OCI-LY7 (cell line): ENCODE measurements at regions not wholly inside any gene's neighbourhood (a gene's known extent, or its start where the extent isn't known, plus 50 kb on each side); places are given as distances from the start of the nearest gene placed in this dataset.

Source experiments
- BruUV-seq: library from RNA; stranded (reverse); fragments of 400-500 nt; replicated peaks from 2 replicates; lab custom pipeline; 2021; lab: Mats Ljungman, UMichigan
- CTCF ChIA-PET: fragments of 300-600 bp; sonication (Branson Sonifier 250); formaldehyde crosslinking; loops from one replicate; lab custom pipeline; 2022; ENCODE audit warnings: antibody characterized with exemption; ENCODE audit not compliant: unreplicated experiment; lab: Charles Lee
- POLR2A ChIA-PET: fragments of 300-600 bp; sonication (Branson Sonifier 250); formaldehyde crosslinking; loops from one replicate; lab custom pipeline; 2022; ENCODE audit warnings: antibody characterized with exemption; lab: Charles Lee
- DNase-seq: peaks from one replicate; pipeline ENCODE4 v3.0.0-alpha.2; 2015; ENCODE audit warnings: low spot score
- H2AFZ ChIP-seq: fragments of 200-600 bp; sonication (generic), shearing (Covaris generic); 2 replicates; pipeline ENCODE4 v1.6.1; 2014; ENCODE audit warnings: mild to moderate bottlenecking, antibody characterized with exemption, low read length, moderate library complexity
- H3K27ac ChIP-seq: fragments of 200-600 bp; sonication (generic); 2 replicates; pipeline ENCODE4 v1.5.1; 2014; ENCODE audit warnings: mixed run types, low read depth, mild to moderate bottlenecking, moderate library complexity, low read length, inconsistent platforms; ENCODE audit not compliant: poor library complexity, severe bottlenecking
- H3K36me3 ChIP-seq: fragments of 200-600 bp; sonication (generic); 2 replicates; pipeline ENCODE4 v1.6.1; 2014; ENCODE audit warnings: mild to moderate bottlenecking, antibody characterized with exemption, low read length, moderate library complexity, mixed read lengths; ENCODE audit not compliant: insufficient read depth
- H3K4me1 ChIP-seq: fragments of 200-600 bp; sonication (generic); 2 replicates; pipeline ENCODE4 v1.5.1; 2014; ENCODE audit warnings: mild to moderate bottlenecking, low read length; ENCODE audit not compliant: insufficient read depth, poor library complexity, severe bottlenecking
- H3K4me2 ChIP-seq: fragments of 200-600 bp; sonication (generic); 2 replicates; pipeline ENCODE4 v1.6.1; 2014; ENCODE audit warnings: mild to moderate bottlenecking, low read length
- H3K4me3 ChIP-seq: fragments of 200-600 bp; sonication (generic); 2 replicates; pipeline ENCODE4 v1.5.1; 2014; ENCODE audit warnings: mild to moderate bottlenecking, low read depth, low read length; ENCODE audit not compliant: poor library complexity, severe bottlenecking
- H3K79me2 ChIP-seq: fragments of 200-600 bp; sonication (generic); 2 replicates; pipeline ENCODE4 v1.6.1; 2016; ENCODE audit warnings: low read depth, mild to moderate bottlenecking, low read length, moderate library complexity, mixed read lengths; ENCODE audit not compliant: insufficient read depth
- H3K9me2 ChIP-seq: fragments of 200-600 bp; sonication (generic); 2 replicates; pipeline ENCODE4 v1.6.1; 2016; ENCODE audit warnings: mild to moderate bottlenecking, low read length, mixed read lengths; ENCODE audit not compliant: insufficient read depth
- H3K9me3 ChIP-seq: fragments of 200-600 bp; sonication (generic); 2 replicates; pipeline ENCODE4 v1.6.1; 2014; ENCODE audit warnings: mild to moderate bottlenecking, mixed run types, low read length, mixed read lengths
- H4K20me1 ChIP-seq: fragments of 200-600 bp; sonication (generic); 2 replicates; pipeline ENCODE4 v1.6.1; 2014; ENCODE audit warnings: mild to moderate bottlenecking, antibody characterized with exemption, low read length, moderate library complexity, mixed read lengths; ENCODE audit not compliant: insufficient read depth
- EZH2phosphoT487 ChIP-seq: fragments of 200-600 bp; sonication (generic); IDR thresholded peaks from 2 replicates; pipeline ENCODE4 v1.6.1; 2018; ENCODE audit warnings: low read depth, borderline replicate concordance, mild to moderate bottlenecking, mixed run types, antibody characterized with exemption, low read length, moderate library complexity, mixed read lengths
- intact Hi-C: fragments of 100-400 bp; cut with micrococcal nuclease; formaldehyde crosslinking; loops from one replicate; pipeline ENCODE4 v1.10.0; 2022; ENCODE audit not compliant: unreplicated experiment
- TF ChIP-seq, protein P1 (sequence below): fragments of 200-600 bp; sonication (generic); conservative IDR thresholded peaks from 2 replicates; pipeline ENCODE4 v1.5.1; 2014; ENCODE audit warnings: mild to moderate bottlenecking, antibody characterized with exemption, low read length, moderate library complexity, mixed read lengths

DNA sequence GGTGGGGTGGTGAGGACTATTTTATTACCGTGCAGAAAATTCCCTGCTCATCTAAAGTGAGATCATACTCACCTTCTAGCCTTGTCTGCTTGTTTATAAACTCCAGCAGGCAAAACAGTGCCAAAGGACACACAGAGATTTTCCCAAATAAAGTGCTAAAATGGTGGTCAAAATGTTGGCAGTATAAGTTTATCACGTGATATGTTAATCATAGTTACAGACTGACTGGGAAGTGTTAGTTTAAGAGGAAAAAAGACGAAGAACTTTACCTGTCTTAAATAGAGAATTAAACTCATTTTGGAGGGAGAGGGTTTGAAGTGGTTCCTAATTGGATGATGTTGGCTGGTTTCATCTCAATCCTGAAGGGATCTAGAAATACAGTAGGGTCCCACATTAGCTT is 691.7 kb upstream of the FANCL start:
- no TSS peak for BruUV-seq
- Histone ChIP-seq H3K4me3 (no peak overlapping the region), H3K9me2 (no peaks in the 10 kb centered on the region), H4K20me1 (no peaks in the 10 kb centered on the region), H3K4me1 (no peaks in the 10 kb centered on the region), H3K4me2 (no peak overlapping the region), H2AFZ (no peak overlapping the region), H3K27ac (no peak overlapping the region), H3K79me2 (no peaks in the 10 kb centered on the region), H3K9me3 (no peaks in the 10 kb centered on the region), H3K36me3 (no peaks in the 10 kb centered on the region)
- CTCF ChIA-PET, result no interaction called here
- TF ChIP-seq, protein P1, sequence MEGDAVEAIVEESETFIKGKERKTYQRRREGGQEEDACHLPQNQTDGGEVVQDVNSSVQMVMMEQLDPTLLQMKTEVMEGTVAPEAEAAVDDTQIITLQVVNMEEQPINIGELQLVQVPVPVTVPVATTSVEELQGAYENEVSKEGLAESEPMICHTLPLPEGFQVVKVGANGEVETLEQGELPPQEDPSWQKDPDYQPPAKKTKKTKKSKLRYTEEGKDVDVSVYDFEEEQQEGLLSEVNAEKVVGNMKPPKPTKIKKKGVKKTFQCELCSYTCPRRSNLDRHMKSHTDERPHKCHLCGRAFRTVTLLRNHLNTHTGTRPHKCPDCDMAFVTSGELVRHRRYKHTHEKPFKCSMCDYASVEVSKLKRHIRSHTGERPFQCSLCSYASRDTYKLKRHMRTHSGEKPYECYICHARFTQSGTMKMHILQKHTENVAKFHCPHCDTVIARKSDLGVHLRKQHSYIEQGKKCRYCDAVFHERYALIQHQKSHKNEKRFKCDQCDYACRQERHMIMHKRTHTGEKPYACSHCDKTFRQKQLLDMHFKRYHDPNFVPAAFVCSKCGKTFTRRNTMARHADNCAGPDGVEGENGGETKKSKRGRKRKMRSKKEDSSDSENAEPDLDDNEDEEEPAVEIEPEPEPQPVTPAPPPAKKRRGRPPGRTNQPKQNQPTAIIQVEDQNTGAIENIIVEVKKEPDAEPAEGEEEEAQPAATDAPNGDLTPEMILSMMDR, result no peak
- TF ChIP-seq EZH2phosphoT487, result no peak
- POLR2A ChIA-PET, result no interaction called here
- no peak for DNase-seq
- intact Hi-C loops, result no loop called here

DNA sequence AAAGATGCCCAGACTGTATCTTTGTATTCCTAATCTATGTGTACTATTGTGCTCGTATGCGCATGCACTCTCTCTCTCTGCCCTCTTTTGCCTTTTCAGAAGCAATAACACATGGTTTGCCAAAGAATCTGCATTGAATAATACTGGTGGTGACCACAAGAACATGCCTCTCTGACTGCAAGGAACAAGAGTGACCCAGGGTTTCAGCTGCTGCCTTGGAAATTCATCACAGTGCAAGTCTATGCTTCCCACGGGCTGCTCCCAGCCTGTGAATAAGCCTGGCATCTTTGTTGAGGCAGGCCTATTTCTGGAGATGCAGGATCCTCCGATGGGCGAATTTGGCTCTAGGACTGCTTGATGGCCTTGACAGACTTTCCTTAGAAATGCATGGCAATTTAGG is 689.4 kb upstream of the FANCL start:
- Histone ChIP-seq H3K27ac (no peak overlapping the region), H3K9me2 (no peaks in the 10 kb centered on the region), H3K36me3 (no peaks in the 10 kb centered on the region), H3K4me2 (no peak overlapping the region), H2AFZ (no peak overlapping the region), H3K4me3 (no peak overlapping the region), H3K79me2 (no peaks in the 10 kb centered on the region), H4K20me1 (no peaks in the 10 kb centered on the region), H3K9me3 (no peaks in the 10 kb centered on the region), H3K4me1 (no peaks in the 10 kb centered on the region)
- BruUV-seq, result no TSS peak
- ChIA-PET POLR2A (no interaction called here), CTCF (no interaction called here)
- intact Hi-C loops, result no loop called here
- TF ChIP-seq, protein P1, result no peak
- no peak for TF ChIP-seq EZH2phosphoT487
- DNase-seq, result no peak

DNA sequence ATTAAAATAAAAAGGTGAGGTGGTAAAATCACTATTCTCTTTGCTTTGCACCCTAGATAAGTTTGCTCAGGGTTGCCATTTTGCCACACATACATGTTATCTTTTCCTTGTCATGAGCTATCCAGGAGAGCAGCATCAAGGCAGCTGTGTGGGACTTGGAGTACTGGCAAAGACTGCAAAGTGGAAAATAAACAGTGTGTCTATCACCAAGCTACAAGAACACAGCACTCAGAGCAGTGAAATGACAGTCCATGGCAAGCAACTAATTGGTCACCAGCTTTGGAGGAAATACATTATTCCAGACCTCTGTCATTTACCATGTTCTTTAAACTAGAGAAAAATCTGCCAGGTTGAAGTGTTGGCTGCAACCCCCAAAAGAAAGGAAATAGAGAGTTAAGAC is 687.8 kb upstream of the FANCL start:
- DNase-seq, result no peak
- Histone ChIP-seq H3K9me2 (no peaks in the 10 kb centered on the region), H3K36me3 (no peaks in the 10 kb centered on the region), H4K20me1 (no peaks in the 10 kb centered on the region), H3K79me2 (no peaks in the 10 kb centered on the region), H3K4me1 (no peaks in the 10 kb centered on the region), H3K4me3 (no peak overlapping the region), H2AFZ (no peak overlapping the region), H3K27ac (no peak overlapping the region), H3K9me3 (no peaks in the 10 kb centered on the region), H3K4me2 (no peak overlapping the region)
- POLR2A ChIA-PET, result interaction anchor here (0.6 kb wide), 1 partner anchor 12 kb away, joined by 4 read pairs; no protein-coding TSS in a partner anchor
- no peak for TF ChIP-seq EZH2phosphoT487
- TF ChIP-seq, protein P1, result no peak
- CTCF ChIA-PET, result no interaction called here
- intact Hi-C loops, result no loop called here
- no TSS peak for BruUV-seq
